Uterus (tissue), 2 donors: ENCODE measurements at regions not wholly inside any gene's neighbourhood (a gene's known extent, or its start where the extent isn't known, plus 50 kb on each side); places are given as distances from the start of the nearest gene placed in this dataset.

Experiments used
- CTCF ChIP-seq, 4 experiments: fragments of 200-600 bp in 2 of 4; fragments of 450-650 bp in 2 of 4; sonication (generic) in 2 of 4; IDR thresholded peaks; one replicate each; pipeline ENCODE4 v1.5.1; 2016 to 2019; ENCODE audit warnings: antibody characterized with exemption in 4 of 4, mild to moderate bottlenecking in 2 of 4, moderate library complexity in 1 of 4
- POLR2A ChIP-seq, 2 donors: fragments of 450-650 bp; IDR thresholded peaks; one replicate each; pipeline ENCODE4 v1.6.1; 2016; ENCODE audit warnings: antibody characterized with exemption in 2 of 2, mild to moderate bottlenecking in 1 of 2, moderate library complexity in 1 of 2

GRCh38 chr5:155127552-155127951 lies 114.0 kb downstream of the KIF4B start:
- TF ChIP-seq CTCF (IDR thresholded peaks at IDR 0.05) = no peak
- TF ChIP-seq POLR2A (IDR thresholded peaks at IDR 0.05) = no peak
